GM23338 (cell line): ENCODE measurements at regions not wholly inside any gene's neighbourhood (a gene's known extent, or its start where the extent isn't known, plus 50 kb on each side); places are given as distances from the start of the nearest gene placed in this dataset.

Source experiments
- CREB1 ChIP-seq: fragments of 250-450 bp; sonication (Bioruptor Pico); IDR thresholded peaks from 2 replicates; pipeline ENCODE4 v1.5.0; 2020; ENCODE audit warnings: low read depth, mild to moderate bottlenecking, moderate library complexity
- CTCF ChIP-seq, 2 experiments: fragments of 200-600 bp in 1 of 2; sonication (generic) in 1 of 2; conservative IDR thresholded peaks; 2 replicates each; pipeline versions ENCODE4 v1.5.1 to v1.6.1; 2016 to 2017; ENCODE audit warnings: antibody characterized with exemption in 2 of 2, low read depth in 2 of 2, mild to moderate bottlenecking in 2 of 2, moderate library complexity in 1 of 2
- ETS1 ChIP-seq: IDR thresholded peaks from 2 replicates; pipeline ENCODE4 v1.6.1; 2016; ENCODE audit warnings: antibody characterized with exemption
- EZH2 ChIP-seq: fragments of 200-600 bp; sonication (generic); IDR thresholded peaks from one replicate; pipeline ENCODE4 v1.8.0; 2017; ENCODE audit warnings: antibody characterized with exemption, mild to moderate bottlenecking, low read depth; ENCODE audit not compliant: unreplicated experiment
- EZH2phosphoT487 ChIP-seq: fragments of 200-600 bp; sonication (generic); IDR thresholded peaks from one replicate; pipeline ENCODE4 v1.8.1; 2018; ENCODE audit warnings: antibody characterized with exemption; ENCODE audit not compliant: unreplicated experiment
- JUNB ChIP-seq: IDR thresholded peaks from one replicate; pipeline ENCODE4 v1.6.1; 2016; ENCODE audit warnings: antibody characterized with exemption; ENCODE audit not compliant: unreplicated experiment
- NANOG ChIP-seq: IDR thresholded peaks from 2 replicates; pipeline ENCODE4 v1.6.1; 2016; ENCODE audit warnings: antibody characterized with exemption, borderline replicate concordance
- POLR2AphosphoS5 ChIP-seq: IDR thresholded peaks from 2 replicates; pipeline ENCODE4 v1.6.1; 2016; ENCODE audit warnings: antibody characterized with exemption, low read depth
- REST ChIP-seq: IDR thresholded peaks from one replicate; pipeline ENCODE4 v1.6.1; 2018; ENCODE audit warnings: antibody characterized with exemption; ENCODE audit not compliant: unreplicated experiment
- STAT1 ChIP-seq: IDR thresholded peaks from one replicate; pipeline ENCODE4 v1.6.1; 2016; ENCODE audit warnings: antibody characterized with exemption; ENCODE audit not compliant: unreplicated experiment
- ZNF114 ChIP-seq: fragments of 250-450 bp; sonication (Bioruptor Pico); IDR thresholded peaks from 2 replicates; pipeline ENCODE4 v1.5.0; 2020; ENCODE audit warnings: mild to moderate bottlenecking, moderate library complexity
- ZNF331 ChIP-seq: fragments of 250-450 bp; sonication (Bioruptor Pico); IDR thresholded peaks from 2 replicates; pipeline ENCODE4 v1.5.0; 2020; ENCODE audit warnings: low read depth, mild to moderate bottlenecking, moderate library complexity

- TF ChIP-seq POLR2AphosphoS5, result no peak
- TF ChIP-seq CTCF (conservative IDR thresholded peaks at IDR 0.05; ENCODE audit: low read depth in 2 of 2), result no peak
- TF ChIP-seq EZH2, result no peak
- no peak for TF ChIP-seq REST
- no peak for TF ChIP-seq NANOG
- TF ChIP-seq EZH2phosphoT487, result no peak
- TF ChIP-seq ZNF331 (CRISPR knock-in tag), result no peak
- TF ChIP-seq STAT1, result no peak
- no peak for TF ChIP-seq CREB1
- no peak for TF ChIP-seq ETS1
- no peak for TF ChIP-seq JUNB
- no peak for TF ChIP-seq ZNF114 (CRISPR knock-in tag)
Measured at GRCh38 chr16:27727941-27728340, 178.0 kb downstream of the KATNIP start.
